OCI-LY1 (cell line): ENCODE measurements at regions not wholly inside any gene's neighbourhood (a gene's known extent, or its start where the extent isn't known, plus 50 kb on each side); places are given as distances from the start of the nearest gene placed in this dataset.

Experiments
- CTCF ChIP-seq: fragments of 200-600 bp; sonication (generic), shearing (Covaris generic); IDR thresholded peaks from 2 replicates; pipeline ENCODE4 v1.5.1; 2017; ENCODE audit warnings: mild to moderate bottlenecking, antibody characterized with exemption, low read length, moderate library complexity, mixed read lengths
- EZH2 ChIP-seq: fragments of 200-600 bp; sonication (generic), shearing (Covaris generic); IDR thresholded peaks from 2 replicates; pipeline ENCODE4 v1.8.0; 2017; ENCODE audit warnings: borderline replicate concordance, mixed run types, mild to moderate bottlenecking, antibody characterized with exemption, low read length, moderate library complexity, mixed read lengths

- TF ChIP-seq CTCF = peak; percentile 15; the same call in 1 of the 2 replicates
- TF ChIP-seq EZH2 = no peak
Measured at GRCh38 chr13:71240911-71241310, 626.1 kb downstream of the DACH1 start.
